OCI-LY1 (cell line): ENCODE measurements at regions not wholly inside any gene's neighbourhood (a gene's known extent, or its start where the extent isn't known, plus 50 kb on each side); places are given as distances from the start of the nearest gene placed in this dataset.

Experiments used
- H2AFZ ChIP-seq: fragments of 200-600 bp; sonication (generic), shearing (Covaris generic); 2 replicates; pipeline ENCODE4 v1.6.0; 2014; ENCODE audit warnings: antibody characterized with exemption, mild to moderate bottlenecking, low read length
- H3F3A ChIP-seq: fragments of 200-600 bp; sonication (generic), shearing (Covaris generic); 2 replicates; pipeline ENCODE4 v1.6.0; 2014; ENCODE audit warnings: mild to moderate bottlenecking, antibody characterized with exemption, low read length, moderate library complexity; ENCODE audit not compliant: insufficient read depth
- H3K27ac ChIP-seq: fragments of 200-600 bp; sonication (generic); 2 replicates; pipeline ENCODE4 v1.5.1; 2014; ENCODE audit warnings: low read length, mixed run types, mild to moderate bottlenecking, low read depth; ENCODE audit not compliant: poor library complexity, severe bottlenecking
- H3K27me3 ChIP-seq: fragments of 200-600 bp; sonication (generic); 2 replicates; pipeline ENCODE4 v1.6.0; 2014; ENCODE audit warnings: antibody characterized with exemption, mild to moderate bottlenecking, low read length, moderate library complexity; ENCODE audit not compliant: insufficient read depth
- H3K36me3 ChIP-seq: fragments of 200-600 bp; sonication (generic); 2 replicates; pipeline ENCODE4 v1.6.1; 2014; ENCODE audit warnings: mild to moderate bottlenecking, antibody characterized with exemption, low read length, moderate library complexity, mixed read lengths; ENCODE audit not compliant: insufficient read depth
- H3K4me1 ChIP-seq: fragments of 200-600 bp; sonication (generic); 2 replicates; pipeline ENCODE4 v1.5.1; 2014; ENCODE audit warnings: mild to moderate bottlenecking, low read length, moderate library complexity; ENCODE audit not compliant: insufficient read depth, severe bottlenecking
- H3K4me2 ChIP-seq: fragments of 200-600 bp; sonication (generic), shearing (Covaris generic); 2 replicates; pipeline ENCODE4 v1.6.1; 2014; ENCODE audit warnings: low read length
- H3K4me3 ChIP-seq: fragments of 200-600 bp; sonication (generic); 2 replicates; pipeline ENCODE4 v1.5.1; 2014; ENCODE audit warnings: low read length, low read depth, mild to moderate bottlenecking, mixed read lengths; ENCODE audit not compliant: poor library complexity, severe bottlenecking
- H3K79me2 ChIP-seq: fragments of 200-600 bp; shearing (Covaris generic); 2 replicates; pipeline ENCODE4 v1.6.1; 2016; ENCODE audit warnings: mixed run types, low read length, mixed read lengths; ENCODE audit not compliant: insufficient read depth
- H3K9ac ChIP-seq: fragments of 200-600 bp; sonication (generic), shearing (Covaris generic); 2 replicates; pipeline ENCODE4 v1.6.1; 2014; ENCODE audit warnings: mild to moderate bottlenecking, low read length, mixed read lengths
- H3K9me2 ChIP-seq: fragments of 200-600 bp; sonication (generic), shearing (Covaris generic); 2 replicates; pipeline ENCODE4 v1.6.1; 2014; ENCODE audit warnings: low read depth, mild to moderate bottlenecking, low read length, mixed read lengths
- H3K9me3 ChIP-seq: fragments of 200-600 bp; shearing (Covaris generic); 2 replicates; pipeline ENCODE4 v1.6.1; 2014; ENCODE audit warnings: low read length, mixed read lengths
- H4K20me1 ChIP-seq: fragments of 200-600 bp; sonication (generic), shearing (Covaris generic); 2 replicates; pipeline ENCODE4 v1.6.0; 2016; ENCODE audit warnings: mild to moderate bottlenecking, low read length; ENCODE audit not compliant: insufficient read depth
- CTCF ChIP-seq: fragments of 200-600 bp; sonication (generic), shearing (Covaris generic); IDR thresholded peaks from 2 replicates; pipeline ENCODE4 v1.5.1; 2017; ENCODE audit warnings: mild to moderate bottlenecking, antibody characterized with exemption, low read length, moderate library complexity, mixed read lengths
- EZH2 ChIP-seq: fragments of 200-600 bp; sonication (generic), shearing (Covaris generic); IDR thresholded peaks from 2 replicates; pipeline ENCODE4 v1.8.0; 2017; ENCODE audit warnings: borderline replicate concordance, mixed run types, mild to moderate bottlenecking, antibody characterized with exemption, low read length, moderate library complexity, mixed read lengths

GRCh38 chr1:98280049-98280448 is 359.2 kb upstream of the DPYD start:
- Histone ChIP-seq H3F3A (no peaks in the 10 kb centered on the region), H4K20me1 (no peaks in the 10 kb centered on the region), H3K9me3 (no peaks in the 10 kb centered on the region), H2AFZ (no peak overlapping the region), H3K27ac (no peak overlapping the region), H3K36me3 (no peaks in the 10 kb centered on the region), H3K27me3 (no peaks in the 10 kb centered on the region), H3K79me2 (no peaks in the 10 kb centered on the region), H3K9me2 (no peaks in the 10 kb centered on the region), H3K4me3 (no peak overlapping the region), H3K4me2 (no peak overlapping the region), H3K4me1 (no peaks in the 10 kb centered on the region), H3K9ac (no peak overlapping the region)
- TF ChIP-seq EZH2 (no peak), CTCF (no peak)

- H3K79me2 ChIP-seq, result no peaks in the 10 kb centered on the region
- H3K4me2 ChIP-seq, result no peak overlapping the region
- no peaks in the 10 kb centered on the region for H3K4me1 ChIP-seq
- no peaks in the 10 kb centered on the region for H3K9me3 ChIP-seq
- H3K36me3 ChIP-seq, result no peaks in the 10 kb centered on the region
- no peak overlapping the region for H3K9ac ChIP-seq
- H3K4me3 ChIP-seq, result no peak overlapping the region
- H2AFZ ChIP-seq, result no peak overlapping the region
- TF ChIP-seq EZH2 (no peak), CTCF (no peak)
- no peaks in the 10 kb centered on the region for H4K20me1 ChIP-seq
- no peaks in the 10 kb centered on the region for H3K27me3 ChIP-seq
- H3K27ac ChIP-seq, result no peak overlapping the region
- no peaks in the 10 kb centered on the region for H3F3A ChIP-seq
- H3K9me2 ChIP-seq, result no peaks in the 10 kb centered on the region
Measured at GRCh38 chr1:98278055-98278454, 357.2 kb upstream of the DPYD start.

GRCh38 chr1:98277118-98277517 is 356.3 kb upstream of the DPYD start:
- TF ChIP-seq CTCF (no peak), EZH2 (no peak)
- H3K36me3 ChIP-seq, result no peaks in the 10 kb centered on the region
- H3K79me2 ChIP-seq, result no peaks in the 10 kb centered on the region
- no peak overlapping the region for H3K27ac ChIP-seq
- no peak overlapping the region for H3K4me3 ChIP-seq
- no peaks in the 10 kb centered on the region for H4K20me1 ChIP-seq
- no peaks in the 10 kb centered on the region for H3K9me2 ChIP-seq
- no peaks in the 10 kb centered on the region for H3K4me1 ChIP-seq
- H3K4me2 ChIP-seq, result no peak overlapping the region
- no peaks in the 10 kb centered on the region for H3K9me3 ChIP-seq
- no peak overlapping the region for H3K9ac ChIP-seq
- no peaks in the 10 kb centered on the region for H3F3A ChIP-seq
- H3K27me3 ChIP-seq, result no peaks in the 10 kb centered on the region
- H2AFZ ChIP-seq, result no peak overlapping the region
